ENCODE measurements at regions not wholly inside any gene's neighbourhood (a gene's known extent, or its start where the extent isn't known, plus 50 kb on each side); places are given as distances from the start of the nearest gene placed in this dataset.

DNA sequence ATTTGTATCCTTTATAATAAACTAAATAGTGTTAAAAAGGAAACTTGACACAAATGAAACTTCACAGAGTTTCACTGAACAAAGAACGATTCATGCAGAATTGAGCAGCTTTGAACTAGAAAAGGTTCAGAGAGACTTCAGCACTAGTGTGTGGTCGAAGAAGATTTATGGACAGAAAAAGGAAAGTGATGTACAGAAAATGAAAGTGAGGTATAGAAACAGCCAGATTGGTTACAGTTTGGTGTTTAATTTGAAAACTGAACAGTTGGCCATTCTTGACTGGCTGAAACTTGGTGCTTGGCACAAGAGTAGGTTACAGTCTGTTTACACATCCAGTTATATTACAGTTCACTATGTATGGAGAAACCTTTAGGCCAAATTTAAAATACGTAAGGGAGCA lies 207.1 kb downstream of the GALC start:
- TF ChIP-seq, protein P1, sequence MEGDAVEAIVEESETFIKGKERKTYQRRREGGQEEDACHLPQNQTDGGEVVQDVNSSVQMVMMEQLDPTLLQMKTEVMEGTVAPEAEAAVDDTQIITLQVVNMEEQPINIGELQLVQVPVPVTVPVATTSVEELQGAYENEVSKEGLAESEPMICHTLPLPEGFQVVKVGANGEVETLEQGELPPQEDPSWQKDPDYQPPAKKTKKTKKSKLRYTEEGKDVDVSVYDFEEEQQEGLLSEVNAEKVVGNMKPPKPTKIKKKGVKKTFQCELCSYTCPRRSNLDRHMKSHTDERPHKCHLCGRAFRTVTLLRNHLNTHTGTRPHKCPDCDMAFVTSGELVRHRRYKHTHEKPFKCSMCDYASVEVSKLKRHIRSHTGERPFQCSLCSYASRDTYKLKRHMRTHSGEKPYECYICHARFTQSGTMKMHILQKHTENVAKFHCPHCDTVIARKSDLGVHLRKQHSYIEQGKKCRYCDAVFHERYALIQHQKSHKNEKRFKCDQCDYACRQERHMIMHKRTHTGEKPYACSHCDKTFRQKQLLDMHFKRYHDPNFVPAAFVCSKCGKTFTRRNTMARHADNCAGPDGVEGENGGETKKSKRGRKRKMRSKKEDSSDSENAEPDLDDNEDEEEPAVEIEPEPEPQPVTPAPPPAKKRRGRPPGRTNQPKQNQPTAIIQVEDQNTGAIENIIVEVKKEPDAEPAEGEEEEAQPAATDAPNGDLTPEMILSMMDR (IDR thresholded peaks at IDR 0.05), result no peak
- no peak for TF ChIP-seq POLR2A (IDR thresholded peaks at IDR 0.05)
